GM21529 (cell line): ENCODE measurements at regions not wholly inside any gene's neighbourhood (a gene's known extent, or its start where the extent isn't known, plus 50 kb on each side); places are given as distances from the start of the nearest gene placed in this dataset.

ENCODE experiments used
- ATAC-seq: cut with Tn5 transposase; IDR thresholded peaks from one replicate; pipeline ENCODE4 v1.9.1; 2021; ENCODE audit not compliant: unreplicated experiment

DNA sequence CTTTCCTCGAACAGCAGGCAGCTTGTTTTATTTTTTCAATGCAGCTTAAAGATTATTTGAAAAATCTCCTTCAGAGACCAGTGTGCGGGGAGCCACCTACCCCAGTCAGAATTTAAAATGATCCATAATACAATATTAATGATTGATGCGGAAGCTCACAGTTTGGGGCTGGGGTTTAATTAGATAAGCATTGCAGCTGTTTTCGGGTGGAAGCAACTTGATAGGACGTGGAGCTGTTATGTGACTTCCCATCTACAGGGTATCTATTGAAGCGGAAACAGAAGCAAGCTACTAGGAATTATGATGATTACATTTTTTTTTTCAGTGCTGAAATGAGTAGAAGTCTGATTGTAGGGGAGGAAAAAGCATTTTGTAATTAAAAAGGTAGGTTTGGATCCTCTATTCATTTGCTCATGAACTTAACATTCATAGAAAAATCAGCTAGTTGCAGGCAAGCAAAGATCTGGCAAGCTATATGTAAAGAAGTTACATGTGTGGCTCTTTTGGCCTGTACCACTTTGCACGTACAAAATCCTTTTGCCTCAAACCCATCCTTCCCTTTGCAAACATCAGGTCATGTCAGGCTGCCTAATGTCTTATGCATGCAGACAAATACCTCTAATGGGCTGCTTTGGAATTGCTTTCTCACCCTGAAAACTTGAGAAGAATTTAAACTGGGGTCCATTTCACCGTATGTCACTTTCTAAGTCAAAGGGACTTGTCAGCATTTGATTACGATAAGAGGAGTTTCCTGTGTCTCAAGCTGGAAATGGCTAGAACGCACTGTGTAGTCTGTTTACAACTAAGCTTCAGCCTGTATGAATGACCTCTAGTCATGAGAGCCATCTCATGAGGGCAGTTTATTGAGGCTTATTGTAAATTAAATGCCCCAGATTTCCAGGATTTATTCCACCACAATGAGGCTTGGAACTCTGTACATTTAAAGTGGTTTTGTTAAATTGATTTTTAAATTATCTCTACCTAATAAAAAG, 267.1 kb upstream of the TMTC4 start:
- no peak for ATAC-seq

DNA sequence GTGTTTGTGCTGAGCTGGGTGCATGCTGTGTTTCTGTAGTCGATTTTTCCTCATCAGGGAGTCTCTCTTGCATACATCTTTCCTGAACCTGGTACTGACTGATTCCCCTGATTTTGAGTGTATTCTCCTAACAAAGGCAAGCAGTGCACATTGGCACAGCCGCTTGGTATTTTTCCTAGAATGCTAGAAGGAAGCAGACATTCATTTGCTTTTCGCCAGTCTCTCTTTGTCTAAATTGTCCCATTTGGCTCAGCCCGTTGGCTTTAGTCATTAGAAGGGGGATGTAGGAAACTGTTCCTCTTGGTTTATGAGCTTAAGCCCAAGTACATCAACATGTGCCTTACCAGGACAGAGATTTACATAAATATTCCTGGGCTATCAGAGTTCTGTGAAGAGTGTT, 266.1 kb upstream of the TMTC4 start:
- no peak for ATAC-seq

DNA sequence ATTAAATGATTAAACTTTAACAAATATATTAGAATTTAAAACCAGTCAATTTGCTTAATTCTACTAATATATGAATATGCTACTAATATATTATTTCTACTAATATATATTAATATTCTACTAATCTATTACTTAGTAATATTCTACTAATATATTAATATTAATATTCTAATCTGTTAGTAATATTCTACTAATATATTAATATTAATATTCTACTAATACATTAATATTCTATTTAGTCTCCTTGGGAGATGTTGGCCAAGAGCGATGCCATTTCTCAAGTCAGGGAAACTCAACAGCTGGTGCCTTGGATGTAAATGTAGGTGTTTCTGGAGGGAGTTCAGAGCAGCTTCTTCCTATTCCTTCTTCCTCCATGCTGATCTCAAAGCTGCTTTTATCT, 259.2 kb upstream of the TMTC4 start:
- no peak for ATAC-seq

DNA sequence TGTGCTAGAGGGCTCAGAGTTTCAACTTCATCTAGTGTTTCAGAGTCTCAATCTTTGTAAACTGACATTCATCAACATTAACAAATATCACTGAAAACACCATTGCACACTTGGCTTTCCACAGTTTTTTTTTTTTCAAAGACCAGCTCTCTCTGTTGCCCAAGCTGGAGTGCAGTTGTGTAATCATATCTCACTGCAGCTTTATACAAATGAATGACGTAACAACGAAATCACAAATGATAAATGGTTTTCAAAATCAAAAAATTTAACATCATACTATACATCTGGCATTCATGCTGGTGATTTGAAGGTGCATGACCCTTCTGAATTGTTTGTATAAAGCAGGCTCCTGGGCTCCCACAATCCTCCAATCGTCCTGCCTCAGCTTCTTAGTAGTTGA, 248.0 kb upstream of the TMTC4 start:
- ATAC-seq: no peak

DNA sequence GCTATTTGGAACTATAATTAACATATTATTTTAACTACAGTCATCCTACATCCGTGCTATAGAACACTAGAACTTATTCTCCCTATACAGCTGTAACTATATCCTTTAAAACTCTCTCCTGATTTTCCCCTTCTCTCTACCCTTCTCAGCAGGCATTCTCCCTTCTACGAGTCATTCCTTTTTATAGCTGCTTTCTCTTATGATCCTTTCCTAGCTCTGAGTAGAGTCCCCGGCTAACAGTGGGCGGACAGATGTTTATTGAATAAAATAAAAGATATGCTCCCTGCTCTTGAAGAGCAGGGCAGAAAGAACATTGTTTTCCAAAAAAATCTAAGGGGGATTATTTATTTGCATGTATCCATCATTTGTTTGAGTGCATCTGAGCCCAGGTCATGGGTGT, 246.5 kb upstream of the TMTC4 start:
- ATAC-seq: no peak

DNA sequence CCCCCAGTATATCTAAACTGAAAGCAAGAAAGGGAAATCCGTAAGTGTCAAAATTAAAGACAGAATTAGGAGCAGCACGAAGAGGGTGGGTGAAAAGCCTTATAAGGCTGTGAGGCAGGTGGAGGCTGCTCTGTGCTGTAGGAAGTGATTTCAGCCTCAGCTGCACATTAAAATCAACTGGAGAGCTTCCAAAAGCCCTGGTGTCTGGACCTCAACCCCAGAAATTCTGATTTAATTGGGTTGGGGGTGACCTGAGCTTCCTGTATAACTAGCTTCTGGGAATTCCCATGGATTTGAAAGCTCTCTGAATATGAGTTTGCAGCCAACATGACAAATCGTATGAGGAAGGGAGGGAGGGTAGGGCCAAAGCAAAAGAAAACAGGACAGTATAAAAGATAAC, 242.4 kb upstream of the TMTC4 start:
- peak; percentile 63 for ATAC-seq

DNA sequence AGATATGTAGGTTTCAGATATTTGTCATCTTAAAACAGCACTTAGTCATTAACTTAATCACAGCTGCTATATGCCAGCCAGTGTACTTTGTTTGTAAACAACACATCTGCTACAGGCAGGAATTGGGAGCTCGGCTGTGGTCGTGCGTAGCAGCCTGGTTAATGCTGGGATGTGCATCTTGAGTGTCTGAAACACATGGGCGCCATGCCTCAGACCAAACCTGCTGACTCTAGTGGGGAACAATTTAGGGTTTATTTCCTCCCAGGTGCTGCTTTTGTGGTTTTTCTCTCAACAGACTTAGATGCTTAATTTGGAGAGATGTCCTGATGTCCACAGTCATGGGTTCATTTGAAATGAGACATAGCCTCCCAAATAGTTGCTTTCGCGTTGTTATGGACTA, 238.5 kb upstream of the TMTC4 start:
- no peak for ATAC-seq

DNA sequence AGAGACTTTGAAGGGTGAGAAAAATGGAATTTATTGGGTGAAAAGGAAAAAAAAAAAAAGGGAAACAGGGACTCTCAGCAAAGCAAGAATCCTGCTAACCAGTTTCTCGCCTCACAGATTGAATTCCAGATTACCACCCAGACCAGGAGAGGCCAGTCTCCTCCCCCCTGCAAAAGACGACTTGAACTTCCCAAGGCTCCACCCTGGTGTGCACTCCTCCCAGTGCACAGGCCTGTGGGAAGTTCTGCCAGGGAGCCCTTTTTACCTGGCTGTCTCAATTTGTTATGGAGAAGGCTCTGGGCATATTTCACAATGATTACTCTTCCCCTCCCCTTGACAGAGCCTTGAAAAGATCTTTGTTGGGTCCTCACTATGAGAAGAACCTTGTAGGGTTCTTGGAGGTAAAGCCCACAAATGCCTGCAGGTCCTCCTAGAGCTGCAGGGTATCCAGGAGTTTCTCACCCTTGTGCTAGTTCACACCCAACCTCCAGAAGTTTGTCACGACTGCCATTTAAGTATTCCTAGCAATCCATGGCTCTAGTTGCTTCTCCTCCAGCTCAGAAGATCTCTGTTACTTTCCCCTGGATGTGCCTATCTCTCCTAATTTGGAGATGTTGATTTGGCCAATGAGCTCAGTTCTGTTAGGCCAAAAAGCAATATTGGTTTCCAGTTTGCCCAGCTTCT, 229.8 kb upstream of the TMTC4 start:
- ATAC-seq: no peak

DNA sequence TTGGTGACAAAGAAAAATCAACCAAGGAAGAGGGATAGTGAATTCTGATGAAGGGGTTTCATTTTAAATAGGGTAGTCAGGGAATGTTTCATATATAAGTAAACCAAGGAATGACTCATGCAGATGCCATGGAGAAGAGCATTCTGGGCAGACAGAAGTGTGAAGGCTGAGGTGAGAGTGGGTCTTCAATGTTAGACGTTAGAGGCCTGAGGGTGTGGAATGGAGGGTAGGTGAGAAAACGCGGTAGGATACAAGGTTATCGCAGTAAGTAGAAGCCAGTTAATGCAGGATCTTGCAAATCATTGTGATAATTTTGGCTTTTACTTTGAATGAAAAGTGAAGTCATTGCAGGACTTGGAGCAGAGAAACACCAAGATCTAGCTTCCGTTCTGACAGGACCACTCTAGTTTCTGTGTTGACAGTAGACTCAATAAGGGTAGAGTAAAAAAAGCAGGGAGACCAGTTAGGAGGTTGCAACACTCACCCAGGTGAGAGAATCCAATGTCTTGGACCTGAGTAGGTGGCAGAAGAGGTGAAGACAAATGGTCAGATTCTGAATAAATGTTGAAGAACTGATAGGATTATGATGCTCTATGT, 225.2 kb upstream of the TMTC4 start:
- no peak for ATAC-seq

DNA sequence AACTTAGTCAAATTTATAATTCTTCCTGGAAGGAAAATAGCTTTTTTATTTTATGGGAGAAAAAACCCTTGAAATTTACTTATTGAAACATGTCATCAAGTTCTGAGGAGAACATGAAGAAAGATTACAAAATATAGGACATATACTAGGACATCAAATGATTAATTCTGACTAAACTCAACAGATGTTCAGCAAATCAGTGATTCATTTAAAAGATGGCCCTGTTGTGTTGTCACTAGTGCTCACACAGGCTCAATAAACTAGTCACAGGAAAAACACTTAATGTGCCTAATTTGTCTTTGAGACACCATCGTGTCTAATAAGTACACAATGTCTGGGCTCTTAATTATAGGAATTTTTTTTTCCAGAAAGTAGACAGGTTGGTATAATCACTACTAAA, 223.8 kb upstream of the TMTC4 start:
- no peak for ATAC-seq

DNA sequence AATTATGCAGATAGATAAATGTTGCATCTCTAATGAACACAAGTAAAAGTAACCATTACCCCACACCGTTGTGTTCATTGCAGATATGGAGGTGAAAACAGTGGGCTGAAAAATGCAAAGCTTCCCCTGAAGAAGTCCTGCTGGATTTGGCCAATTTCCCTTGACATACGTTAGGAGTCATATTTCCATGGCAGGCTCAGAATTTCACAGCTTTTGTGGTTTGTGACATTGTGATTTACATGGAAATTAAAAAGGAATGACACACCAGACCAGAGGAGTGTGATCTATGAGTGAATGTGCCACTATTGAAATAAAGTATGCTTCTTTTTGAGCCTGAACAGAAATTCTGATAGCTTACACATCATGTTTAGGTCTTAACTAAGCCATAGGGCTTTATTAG, 221.1 kb upstream of the TMTC4 start:
- no peak for ATAC-seq

DNA sequence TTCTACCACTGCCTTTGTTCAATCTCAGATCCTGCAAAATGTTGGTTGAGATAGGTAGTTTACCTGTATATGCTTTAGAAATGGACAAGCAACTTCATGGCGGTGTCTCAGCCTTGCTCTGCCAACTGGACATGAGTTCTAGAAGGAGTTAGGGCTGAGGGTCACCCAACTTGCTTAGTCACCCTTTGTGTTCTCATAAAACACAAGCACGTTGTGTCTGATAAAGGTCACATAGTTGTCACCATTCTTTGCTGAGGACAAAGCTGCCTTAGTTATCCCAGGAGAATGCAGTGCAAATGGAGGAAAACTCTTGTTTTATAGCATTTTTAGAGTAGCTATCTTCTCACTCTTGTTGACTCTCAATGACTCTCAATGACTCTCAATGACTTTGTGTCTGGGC, 218.4 kb upstream of the TMTC4 start:
- no peak for ATAC-seq

DNA sequence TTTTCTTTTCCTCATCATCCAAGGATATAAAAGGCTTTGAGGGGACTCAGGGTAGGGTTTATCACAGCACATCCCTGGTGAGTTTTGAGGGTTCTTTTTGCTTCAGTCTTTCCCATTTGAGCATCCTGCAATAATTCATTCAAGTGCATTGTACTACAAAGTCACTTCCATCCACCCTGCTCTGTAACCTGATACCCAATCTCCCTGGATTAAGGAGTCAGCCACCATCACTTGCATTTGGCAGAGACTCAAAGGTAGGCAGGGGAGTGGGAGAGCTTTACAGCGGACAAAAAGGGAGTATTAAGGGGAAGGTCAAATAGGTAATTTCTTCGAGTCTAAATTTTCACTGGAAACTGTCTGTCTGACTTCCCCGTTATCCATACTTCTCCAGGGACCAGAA, 216.1 kb upstream of the TMTC4 start:
- no peak for ATAC-seq

DNA sequence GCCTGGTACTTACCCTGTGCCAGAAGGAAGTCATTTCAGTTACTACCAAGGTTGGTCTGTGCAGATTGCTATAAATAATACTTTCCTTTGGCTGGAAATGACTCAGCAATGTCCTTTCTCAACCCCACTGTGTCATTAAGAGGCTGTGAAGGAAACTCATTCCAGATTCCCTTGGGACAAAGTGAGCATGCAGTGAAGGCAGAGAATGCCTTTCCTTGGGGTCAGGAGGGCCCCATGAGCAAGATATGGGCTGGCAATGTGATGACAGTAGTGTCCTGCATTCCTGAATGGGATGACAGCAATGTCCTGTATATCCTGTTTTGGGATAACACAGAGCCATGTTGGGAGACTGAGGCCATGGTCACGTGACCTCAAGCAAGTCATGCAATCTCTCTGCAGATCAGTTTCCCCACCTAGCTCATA, 213.1 kb upstream of the TMTC4 start:
- no peak for ATAC-seq

DNA sequence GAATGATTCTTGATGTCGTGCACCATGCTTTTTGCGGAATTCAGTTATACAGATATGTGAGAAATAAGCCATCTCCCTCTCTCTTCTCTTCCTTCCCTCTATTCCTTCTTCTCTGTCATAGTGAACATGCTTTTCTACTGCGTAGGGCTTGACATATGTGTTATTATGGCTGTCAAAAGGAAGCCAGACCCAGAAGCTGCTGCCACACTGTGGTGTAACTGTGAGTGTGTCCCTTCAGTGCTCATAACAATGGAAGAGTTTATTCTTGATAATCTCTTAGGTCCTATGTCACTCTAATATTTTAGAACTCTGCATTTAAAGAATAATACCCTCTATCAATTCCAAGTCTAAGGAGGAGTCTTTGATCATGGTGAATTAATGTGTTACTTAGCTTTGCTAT, 208.9 kb upstream of the TMTC4 start:
- no peak for ATAC-seq

DNA sequence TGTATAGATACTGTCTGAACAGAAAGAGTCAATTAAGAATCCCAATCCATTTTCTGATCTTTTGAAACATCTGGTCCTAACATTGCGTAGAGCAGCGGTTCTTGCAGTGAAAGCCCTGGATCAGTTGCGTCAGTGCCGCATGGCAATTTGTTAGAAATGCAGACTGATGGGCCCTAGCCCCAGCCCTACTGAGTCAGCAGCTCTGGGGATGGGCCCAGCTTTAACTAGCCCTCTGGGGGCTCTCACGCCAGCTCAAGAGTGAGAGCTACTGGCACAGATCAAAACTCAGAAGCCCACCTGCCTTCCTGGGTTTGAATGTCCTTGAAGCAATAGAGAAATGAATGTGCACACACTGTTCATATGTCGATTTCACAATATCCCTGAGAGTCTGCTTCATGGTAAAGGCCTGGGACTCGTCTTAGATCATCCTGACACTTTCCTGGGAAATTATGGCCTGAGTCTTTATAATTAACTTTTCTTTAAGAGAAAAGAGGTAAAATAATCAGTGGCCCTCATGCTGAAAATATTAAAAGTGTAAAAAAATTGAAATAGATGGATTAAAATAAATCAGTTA, 206.8 kb upstream of the TMTC4 start:
- ATAC-seq: no peak

DNA sequence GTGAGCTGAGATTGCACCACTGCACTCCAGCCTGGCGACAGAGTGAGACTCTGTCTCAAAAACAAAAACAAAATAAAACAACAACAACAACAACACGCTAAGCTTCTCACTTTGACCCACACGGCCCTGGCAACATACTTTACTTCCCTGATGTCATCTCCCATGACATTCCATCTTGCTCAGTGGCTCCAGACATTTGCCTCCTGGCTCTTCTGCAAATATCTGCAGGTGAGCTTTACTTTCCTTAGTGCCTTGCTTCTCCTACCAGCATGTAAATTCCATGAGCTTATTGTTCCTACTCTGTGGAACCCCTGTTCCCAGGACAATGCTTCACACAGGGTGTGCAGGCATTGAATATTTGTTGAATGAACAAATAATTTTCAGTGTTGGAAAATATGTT, 205.6 kb upstream of the TMTC4 start:
- ATAC-seq: no peak

DNA sequence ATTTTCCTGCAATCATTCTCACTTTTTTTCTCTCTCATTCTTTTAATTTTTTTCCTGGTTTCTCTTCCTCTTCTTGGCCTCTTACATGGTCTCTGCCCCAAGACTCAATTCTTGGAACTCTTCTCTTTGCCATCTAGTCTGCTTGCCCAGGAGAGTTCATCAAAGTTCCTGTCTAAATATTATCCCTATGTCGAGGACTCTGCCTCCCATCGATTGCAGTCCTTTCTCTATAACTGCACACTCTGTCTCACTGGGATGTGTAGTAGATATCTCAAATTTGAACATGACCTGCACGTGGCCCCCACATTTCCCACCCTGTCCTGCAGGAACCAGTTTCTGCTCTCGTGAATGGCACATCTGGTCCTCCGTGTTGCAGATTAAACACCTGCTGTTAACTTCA, 204.7 kb upstream of the TMTC4 start:
- ATAC-seq: no peak

DNA sequence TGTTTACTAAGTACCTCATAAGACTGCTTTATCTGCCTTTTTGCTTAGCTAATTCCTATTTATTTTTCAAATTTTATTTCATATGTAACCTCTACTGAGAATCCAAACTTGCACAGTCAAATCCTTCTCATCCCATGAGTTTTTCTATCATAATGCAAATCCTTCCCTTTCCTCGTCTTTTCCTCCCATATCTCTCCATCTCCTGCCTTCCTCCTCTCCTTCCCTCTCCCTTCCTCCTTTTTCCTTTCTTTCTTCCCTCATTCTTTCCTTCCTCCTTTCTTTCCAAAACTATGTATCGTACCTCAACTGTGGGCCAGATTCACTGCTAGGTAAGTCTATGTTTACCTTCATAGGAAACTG, 201.4 kb upstream of the TMTC4 start:
- ATAC-seq: no peak

DNA sequence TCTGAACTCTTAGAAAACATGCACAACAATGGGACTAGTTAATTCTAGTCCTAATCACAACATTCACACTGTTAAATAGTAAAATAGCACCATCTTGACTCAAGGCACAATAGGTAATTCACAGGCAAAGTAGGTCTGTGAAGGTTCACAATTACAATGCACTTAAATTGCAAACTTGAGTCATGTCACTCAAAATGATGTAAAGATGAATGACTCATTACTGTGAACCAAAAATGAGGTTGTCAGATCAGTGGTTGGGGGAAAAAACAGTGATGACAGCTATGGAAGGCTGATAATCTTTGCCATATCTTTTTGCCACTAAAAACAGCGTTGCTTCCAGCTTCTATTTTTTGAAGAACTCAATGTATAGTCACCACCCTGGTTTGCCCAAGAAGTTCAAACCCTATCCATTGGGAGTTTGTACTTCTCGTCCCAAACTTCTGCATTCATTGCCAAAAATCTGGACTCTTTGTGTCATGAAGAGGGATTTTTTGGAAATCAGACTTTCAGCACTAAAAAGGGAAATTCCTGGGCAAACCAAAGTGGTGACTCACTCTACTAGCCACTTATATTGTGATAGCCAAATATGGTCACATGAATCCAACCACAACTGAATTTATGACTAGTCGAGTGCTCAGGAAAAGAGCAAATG, 200.9 kb upstream of the TMTC4 start:
- ATAC-seq: peak; percentile 80

DNA sequence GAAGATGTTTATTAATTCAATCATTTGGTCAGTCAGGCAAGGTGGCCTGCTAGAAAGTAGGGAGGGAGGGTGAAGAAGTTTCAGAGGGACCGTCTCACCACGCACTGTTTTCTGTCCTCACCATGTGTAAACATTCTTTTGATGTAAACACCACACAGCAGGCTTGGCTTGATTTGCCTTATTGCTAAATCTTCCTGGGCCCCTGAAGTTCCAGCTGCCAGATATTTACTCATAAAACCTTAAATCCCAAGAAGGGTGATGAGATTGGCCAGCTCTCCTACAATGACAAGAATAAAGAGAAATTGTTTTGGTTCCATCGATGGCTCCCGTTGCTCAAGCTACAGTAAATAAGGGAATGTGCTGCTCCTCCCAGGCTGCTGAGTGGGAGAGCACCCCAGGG, 198.2 kb upstream of the TMTC4 start:
- ATAC-seq: no peak
